Activated CD8-positive, alpha-beta T cell treated with anti-CD3 and anti-CD28 coated beads for 36 hours (primary cell): ENCODE measurements at regions not wholly inside any gene's neighbourhood (a gene's known extent, or its start where the extent isn't known, plus 50 kb on each side); places are given as distances from the start of the nearest gene placed in this dataset.

Experiments used
- ATAC-seq: fragments of 200-7000 bp; cut with Tn5 transposase; one replicate; pipeline ENCODE4 v1.10.0; 2021; ENCODE audit warnings: mild to moderate bottlenecking, moderate library complexity
- CTCF ChIA-PET: fragments of 350-600 bp; sonication (Branson Sonifier 250); formaldehyde crosslinking; loops from one replicate; lab custom pipeline; 2021; ENCODE audit warnings: antibody characterized with exemption; lab: Charles Lee
- POLR2A ChIA-PET: fragments of 350-600 bp; sonication (Branson Sonifier 250); formaldehyde crosslinking; loops from one replicate; lab custom pipeline; 2021; ENCODE audit warnings: antibody characterized with exemption; lab: Charles Lee
- DNase-seq: peaks from one replicate; pipeline ENCODE4 v3.0.0-alpha.2; 2020
- H3K27ac Mint-ChIP-seq: one replicate; pipeline ENCODE4 v1.8.0; 2021; ENCODE audit warnings: mild to moderate bottlenecking, mixed read lengths
- H3K27me3 Mint-ChIP-seq: one replicate; pipeline ENCODE4 v1.8.0; 2021; ENCODE audit warnings: mixed read lengths
- H3K36me3 Mint-ChIP-seq: one replicate; pipeline ENCODE4 v1.8.0; 2021; ENCODE audit warnings: low read depth, mixed read lengths
- H3K4me1 Mint-ChIP-seq: one replicate; pipeline ENCODE4 v1.8.0; 2021; ENCODE audit warnings: low read depth, mixed read lengths
- H3K4me3 Mint-ChIP-seq: one replicate; pipeline ENCODE4 v1.8.0; 2021; ENCODE audit warnings: mild to moderate bottlenecking, moderate library complexity, mixed read lengths
- H3K9me3 Mint-ChIP-seq: one replicate; pipeline ENCODE4 v1.8.0; 2021; ENCODE audit warnings: mixed read lengths
- CTCF ChIP-seq: fragments of 200-600 bp; IDR thresholded peaks from one replicate; pipeline ENCODE4 v1.8.0; 2022; ENCODE audit warnings: antibody characterized with exemption, mild to moderate bottlenecking
- intact Hi-C: fragments of 100-400 bp; cut with micrococcal nuclease; formaldehyde crosslinking; loops from one replicate; pipeline ENCODE4 v1.10.0; 2022

GRCh38 chr18:74023220-74023619, 124.4 kb downstream of the FBXO15 start:
- no peaks in the 10 kb centered on the region for H3K4me1 Mint-ChIP-seq
- ChIA-PET POLR2A (no interaction called here), CTCF (no interaction called here)
- ATAC-seq (no peak), DNase-seq (no peak)
- peaks cover 8% of the 10 kb centered on the region for H3K27me3 Mint-ChIP-seq
- TF ChIP-seq CTCF, result no peak
- intact Hi-C loops, result no loop called here
- no peaks in the 10 kb centered on the region for H3K36me3 Mint-ChIP-seq
- H3K4me3 Mint-ChIP-seq, result no peak overlapping the region
- H3K9me3 Mint-ChIP-seq, result no peaks in the 10 kb centered on the region
- H3K27ac Mint-ChIP-seq, result no peak overlapping the region

GRCh38 chr18:74019864-74020263, 127.8 kb downstream of the FBXO15 start:
- no peak for ATAC-seq
- Mint-ChIP-seq H3K27me3 (peaks cover 1% of the 10 kb centered on the region), H3K4me3 (no peak overlapping the region), H3K9me3 (no peaks in the 10 kb centered on the region), H3K4me1 (no peaks in the 10 kb centered on the region), H3K27ac (no peak overlapping the region), H3K36me3 (no peaks in the 10 kb centered on the region)
- CTCF ChIA-PET, result no interaction called here
- no peak for DNase-seq
- intact Hi-C loops, result no loop called here
- TF ChIP-seq CTCF, result no peak
- POLR2A ChIA-PET, result no interaction called here

GRCh38 chr18:74013955-74014354, 133.7 kb downstream of the FBXO15 start:
- intact Hi-C loops, result no loop called here
- H3K4me1 Mint-ChIP-seq, result no peaks in the 10 kb centered on the region
- peaks cover 3% of the 10 kb centered on the region for H3K36me3 Mint-ChIP-seq
- ChIA-PET CTCF (interaction anchor here (0.7 kb wide), 1 partner anchor 328 kb away, joined by 3 read pairs; no protein-coding TSS in a partner anchor), POLR2A (no interaction called here)
- H3K9me3 Mint-ChIP-seq, result no peaks in the 10 kb centered on the region
- H3K27me3 Mint-ChIP-seq, result peaks cover 1% of the 10 kb centered on the region
- no peak overlapping the region for H3K27ac Mint-ChIP-seq
- H3K4me3 Mint-ChIP-seq, result no peak overlapping the region
- no peak for TF ChIP-seq CTCF
- ATAC-seq (no peak), DNase-seq (no peak)

- no peak overlapping the region for H3K27ac Mint-ChIP-seq
- no peaks in the 10 kb centered on the region for H3K4me1 Mint-ChIP-seq
- TF ChIP-seq CTCF, result no peak
- no peak for ATAC-seq
- no peaks in the 10 kb centered on the region for H3K9me3 Mint-ChIP-seq
- no peak overlapping the region for H3K4me3 Mint-ChIP-seq
- ChIA-PET POLR2A (no interaction called here), CTCF (interaction anchor here (0.7 kb wide), 1 partner anchor 329 kb away, joined by 3 read pairs; no protein-coding TSS in a partner anchor)
- intact Hi-C loops, result no loop called here
- DNase-seq, result no peak
- peaks cover 1% of the 10 kb centered on the region for H3K27me3 Mint-ChIP-seq
- H3K36me3 Mint-ChIP-seq, result peaks cover 3% of the 10 kb centered on the region
Measured at GRCh38 chr18:74012954-74013630, 134.5 kb downstream of the FBXO15 start.

GRCh38 chr18:74006143-74006542, 141.5 kb downstream of the FBXO15 start:
- Mint-ChIP-seq H3K27me3 (no peaks in the 10 kb centered on the region), H3K4me3 (no peak overlapping the region), H3K36me3 (peaks cover 5% of the 10 kb centered on the region), H3K9me3 (no peaks in the 10 kb centered on the region), H3K27ac (no peak overlapping the region), H3K4me1 (no peaks in the 10 kb centered on the region)
- no peak for TF ChIP-seq CTCF
- ATAC-seq (no peak), DNase-seq (no peak)
- intact Hi-C loops, result no loop called here
- CTCF ChIA-PET, result no interaction called here
- POLR2A ChIA-PET, result no interaction called here
